Lower lobe of right lung (tissue), 2 donors: ENCODE measurements at regions not wholly inside any gene's neighbourhood (a gene's known extent, or its start where the extent isn't known, plus 50 kb on each side); places are given as distances from the start of the nearest gene placed in this dataset.
"Not testable (repeated sequence)": the region's sequence is repeated elsewhere in the genome, so short reads cannot be mapped to it uniquely, and the experiment has no call there.

Source experiments
- ATAC-seq, 2 donors: fragments of 200-7000 bp; cut with Tn5 transposase; one replicate each; pipeline ENCODE4 v1.9.1; 2020 to 2022; ENCODE audit warnings: mild to moderate bottlenecking in 2 of 2, moderate library complexity in 2 of 2
- DNase-seq: peaks from one replicate; pipeline ENCODE4 v3.0.0-alpha.2; 2020
- H3K27ac ChIP-seq: fragments of 200-600 bp; one replicate; pipeline ENCODE4 v1.8.0; 2022
- H3K27me3 ChIP-seq: fragments of 200-600 bp; one replicate; pipeline ENCODE4 v1.8.0; 2022; ENCODE audit warnings: low read depth
- H3K36me3 ChIP-seq: fragments of 200-600 bp; one replicate; pipeline ENCODE4 v1.8.0; 2022; ENCODE audit warnings: mild to moderate bottlenecking
- H3K4me1 ChIP-seq: fragments of 200-600 bp; one replicate; pipeline ENCODE4 v1.8.0; 2022
- H3K4me3 ChIP-seq: fragments of 200-600 bp; one replicate; pipeline ENCODE4 v1.8.0; 2022; ENCODE audit warnings: mild to moderate bottlenecking
- H3K9me3 ChIP-seq: fragments of 200-600 bp; one replicate; pipeline ENCODE4 v1.8.0; 2022
- CTCF ChIP-seq: fragments of 200-600 bp; IDR thresholded peaks from one replicate; pipeline ENCODE4 v1.8.0; 2022; ENCODE audit warnings: antibody characterized with exemption, mild to moderate bottlenecking
- intact Hi-C: fragments of 100-400 bp; cut with DNase I; formaldehyde crosslinking; loops from one replicate; pipeline ENCODE4 v1.11.0; 2022
- donor health status: DM: no; HTN: yes; CAD: no; lungs with severe emphysema.

GRCh38 chr12:114491916-114492315 is 86.0 kb upstream of the TBX5 start:
- Histone ChIP-seq H3K9me3 (no peaks in the 10 kb centered on the region), H3K36me3 (no peaks in the 10 kb centered on the region), H3K27ac (no peak overlapping the region), H3K27me3 (peaks cover 5% of the 10 kb centered on the region), H3K4me1 (no peaks in the 10 kb centered on the region), H3K4me3 (no peak overlapping the region)
- ATAC-seq (no peak), DNase-seq (no peak)
- intact Hi-C loops = no loop called here
- TF ChIP-seq CTCF = no peak

- DNase-seq, H3K36me3 ChIP-seq, intact Hi-C loops, ATAC-seq, H3K4me1 ChIP-seq, H3K9me3 ChIP-seq, H3K27ac ChIP-seq, H3K4me3 ChIP-seq: not testable (repeated sequence)
- peaks cover 33% of the 10 kb centered on the region for H3K27me3 ChIP-seq
Measured at GRCh38 chr12:114484822-114485459, 79.0 kb upstream of the TBX5 start.

- TF ChIP-seq CTCF = no peak
- Histone ChIP-seq H3K4me1 (no peaks in the 10 kb centered on the region), H3K9me3 (no peaks in the 10 kb centered on the region), H3K4me3 (no peak overlapping the region), H3K36me3 (no peaks in the 10 kb centered on the region), H3K27ac (no peak overlapping the region), H3K27me3 (peaks cover 42% of the 10 kb centered on the region)
- intact Hi-C loops = no loop called here
- ATAC-seq (no peak), DNase-seq (no peak)
Measured at GRCh38 chr12:114483996-114484395, 78.1 kb upstream of the TBX5 start.

- Histone ChIP-seq H3K27ac (peak overlapping the region; percentile 75), H3K36me3 (no peaks in the 10 kb centered on the region), H3K27me3 (peaks cover 66% of the 10 kb centered on the region), H3K4me3 (peak overlapping the region; percentile 49), H3K4me1 (no peaks in the 10 kb centered on the region), H3K9me3 (no peaks in the 10 kb centered on the region)
- DNase-seq (no peak), ATAC-seq (no peak)
- no peak for TF ChIP-seq CTCF
- intact Hi-C loops = no loop called here
Measured at GRCh38 chr12:114481200-114481535, 75.2 kb upstream of the TBX5 start.

- peak overlapping the region; percentile 49 for H3K4me3 ChIP-seq
- DNase-seq = no peak
- intact Hi-C loops = no loop called here
Measured at GRCh38 chr12:114480337-114481199, 74.6 kb upstream of the TBX5 start.

More at GRCh38 chr12:114480337-114481199, 74.6 kb upstream of the TBX5 start:
- H3K27me3 ChIP-seq = peaks cover 70% of the 10 kb centered on the region
- H3K9me3 ChIP-seq = no peaks in the 10 kb centered on the region
- ATAC-seq = peak in 1 of 2 donors; percentile 47
- peak overlapping the region; percentile 75 for H3K27ac ChIP-seq
- no peaks in the 10 kb centered on the region for H3K4me1 ChIP-seq
- no peak for TF ChIP-seq CTCF
- no peaks in the 10 kb centered on the region for H3K36me3 ChIP-seq
